Loucy (cell line): ENCODE measurements at regions not wholly inside any gene's neighbourhood (a gene's known extent, or its start where the extent isn't known, plus 50 kb on each side); places are given as distances from the start of the nearest gene placed in this dataset.

Source experiments
- H2AFZ ChIP-seq: fragments of 200-600 bp; sonication (generic); 2 replicates; pipeline ENCODE4 v1.6.0; 2016; ENCODE audit warnings: antibody characterized with exemption, mild to moderate bottlenecking, low read length, moderate library complexity
- H3F3A ChIP-seq: fragments of 200-600 bp; 2 replicates; pipeline ENCODE4 v1.6.0; 2016; ENCODE audit warnings: antibody characterized with exemption, low read depth, mild to moderate bottlenecking
- H3K27me3 ChIP-seq: fragments of 200-600 bp; sonication (generic); 2 replicates; pipeline ENCODE4 v1.6.1; 2014; ENCODE audit warnings: low read length, mild to moderate bottlenecking; ENCODE audit not compliant: insufficient read depth, poor library complexity, severe bottlenecking
- H3K36me3 ChIP-seq: fragments of 200-600 bp; sonication (generic); 2 replicates; pipeline ENCODE4 v1.6.1; 2016; ENCODE audit warnings: low read length; ENCODE audit not compliant: insufficient read depth
- H3K4me1 ChIP-seq: fragments of 200-600 bp; sonication (generic); 2 replicates; pipeline ENCODE4 v1.5.1; 2014; ENCODE audit warnings: low read length, mild to moderate bottlenecking; ENCODE audit not compliant: insufficient read depth, poor library complexity, severe bottlenecking
- H3K4me2 ChIP-seq: fragments of 200-600 bp; sonication (generic); 2 replicates; pipeline ENCODE4 v1.6.0; 2014; ENCODE audit warnings: antibody characterized with exemption, low read length, low read depth, mild to moderate bottlenecking; ENCODE audit not compliant: poor library complexity, severe bottlenecking
- H3K4me3 ChIP-seq: fragments of 200-600 bp; sonication (generic); 2 replicates; pipeline ENCODE4 v1.5.1; 2014; ENCODE audit warnings: low read length, mild to moderate bottlenecking, mixed read lengths; ENCODE audit not compliant: poor library complexity, severe bottlenecking
- H3K79me2 ChIP-seq: fragments of 200-600 bp; sonication (generic); 2 replicates; pipeline ENCODE4 v1.6.1; 2014; ENCODE audit warnings: low read length; ENCODE audit not compliant: insufficient read depth
- H3K9ac ChIP-seq: fragments of 200-600 bp; sonication (generic); 2 replicates; pipeline ENCODE4 v1.6.0; 2014; ENCODE audit warnings: mild to moderate bottlenecking, low read depth, low read length, moderate library complexity; ENCODE audit not compliant: poor library complexity, severe bottlenecking
- H3K9me2 ChIP-seq: fragments of 200-600 bp; sonication (generic); replicated peaks from 2 replicates; pipeline ENCODE4 v1.6.1; 2016; ENCODE audit warnings: low read depth, low read length, mixed read lengths
- H3K9me3 ChIP-seq: fragments of 200-600 bp; sonication (generic); 2 replicates; pipeline ENCODE4 v1.6.1; 2014; ENCODE audit warnings: mild to moderate bottlenecking, antibody characterized with exemption, low read length, low read depth; ENCODE audit not compliant: insufficient read depth
- H4K20me1 ChIP-seq: fragments of 200-600 bp; sonication (generic); 2 replicates; pipeline ENCODE4 v1.6.0; 2014; ENCODE audit warnings: antibody characterized with exemption, low read length, mild to moderate bottlenecking; ENCODE audit not compliant: insufficient read depth, poor library complexity, severe bottlenecking
- EZH2phosphoT487 ChIP-seq: fragments of 200-600 bp; IDR thresholded peaks from 2 replicates; pipeline ENCODE4 v1.6.1; 2018; ENCODE audit warnings: antibody characterized with exemption, mild to moderate bottlenecking, moderate library complexity, borderline replicate concordance
- TF ChIP-seq, protein P1 (sequence below): fragments of 200-600 bp; sonication (generic); conservative IDR thresholded peaks from 2 replicates; pipeline ENCODE4 v1.5.1; 2014; ENCODE audit warnings: mild to moderate bottlenecking, antibody characterized with exemption, low read length

DNA sequence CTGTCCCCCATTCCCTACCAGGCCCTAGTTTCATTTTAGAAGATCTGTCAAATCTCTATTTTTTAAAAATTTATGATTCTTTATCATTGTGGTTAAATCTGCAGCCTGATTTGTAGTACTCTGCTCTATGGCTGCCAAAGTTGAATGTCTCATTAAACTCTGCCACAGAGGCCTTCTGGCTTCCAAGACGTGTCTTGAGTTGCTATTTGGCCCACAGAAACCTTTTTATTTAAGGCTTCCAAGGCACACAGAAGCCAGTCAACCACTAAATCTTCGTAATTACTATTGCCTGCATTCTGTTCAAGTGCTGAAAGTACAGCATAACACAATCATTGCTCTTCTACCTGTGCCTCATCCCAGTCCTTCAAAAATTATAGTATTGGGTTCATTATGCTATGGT, 971.0 kb downstream of the NCAM2 start:
- Histone ChIP-seq H3K27me3 (no peaks in the 10 kb centered on the region), H3K9me3 (no peaks in the 10 kb centered on the region), H3K9me2 (no peaks in the 10 kb centered on the region)

DNA sequence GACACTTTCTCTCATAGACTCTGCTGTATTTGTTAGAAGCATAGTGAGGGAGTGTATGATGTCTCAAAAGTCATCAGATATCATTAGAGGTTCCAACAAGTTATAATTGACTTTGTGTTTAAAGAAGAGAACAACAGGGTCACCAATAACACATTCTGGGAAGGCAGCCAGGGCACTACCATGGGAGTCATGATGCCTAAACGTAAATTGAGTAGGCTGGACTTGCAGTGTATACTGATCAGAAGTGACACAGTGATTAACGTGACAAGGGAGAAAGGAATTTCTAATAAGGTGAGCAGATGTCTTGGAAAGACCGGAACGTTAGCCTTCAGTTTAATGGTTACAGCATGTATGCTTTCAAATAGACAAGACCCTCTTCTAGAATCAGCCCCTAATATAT, 973.2 kb downstream of the NCAM2 start:
- no peak overlapping the region for H3K4me2 ChIP-seq
- TF ChIP-seq, protein P1, sequence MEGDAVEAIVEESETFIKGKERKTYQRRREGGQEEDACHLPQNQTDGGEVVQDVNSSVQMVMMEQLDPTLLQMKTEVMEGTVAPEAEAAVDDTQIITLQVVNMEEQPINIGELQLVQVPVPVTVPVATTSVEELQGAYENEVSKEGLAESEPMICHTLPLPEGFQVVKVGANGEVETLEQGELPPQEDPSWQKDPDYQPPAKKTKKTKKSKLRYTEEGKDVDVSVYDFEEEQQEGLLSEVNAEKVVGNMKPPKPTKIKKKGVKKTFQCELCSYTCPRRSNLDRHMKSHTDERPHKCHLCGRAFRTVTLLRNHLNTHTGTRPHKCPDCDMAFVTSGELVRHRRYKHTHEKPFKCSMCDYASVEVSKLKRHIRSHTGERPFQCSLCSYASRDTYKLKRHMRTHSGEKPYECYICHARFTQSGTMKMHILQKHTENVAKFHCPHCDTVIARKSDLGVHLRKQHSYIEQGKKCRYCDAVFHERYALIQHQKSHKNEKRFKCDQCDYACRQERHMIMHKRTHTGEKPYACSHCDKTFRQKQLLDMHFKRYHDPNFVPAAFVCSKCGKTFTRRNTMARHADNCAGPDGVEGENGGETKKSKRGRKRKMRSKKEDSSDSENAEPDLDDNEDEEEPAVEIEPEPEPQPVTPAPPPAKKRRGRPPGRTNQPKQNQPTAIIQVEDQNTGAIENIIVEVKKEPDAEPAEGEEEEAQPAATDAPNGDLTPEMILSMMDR = no peak
- TF ChIP-seq EZH2phosphoT487 = no peak
- no peaks in the 10 kb centered on the region for H3K9me3 ChIP-seq
- H4K20me1 ChIP-seq = no peaks in the 10 kb centered on the region
- no peak overlapping the region for H2AFZ ChIP-seq
- no peaks in the 10 kb centered on the region for H3K27me3 ChIP-seq
- no peaks in the 10 kb centered on the region for H3K4me1 ChIP-seq
- H3K4me3 ChIP-seq = no peak overlapping the region
- H3K79me2 ChIP-seq = no peaks in the 10 kb centered on the region
- H3F3A ChIP-seq = no peaks in the 10 kb centered on the region
- H3K36me3 ChIP-seq = no peaks in the 10 kb centered on the region
- H3K9me2 ChIP-seq = no peaks in the 10 kb centered on the region
- no peak overlapping the region for H3K9ac ChIP-seq

More for the DNA sequence above, 971.0 kb downstream of the NCAM2 start:
- TF ChIP-seq, protein P1 = no peak
- TF ChIP-seq EZH2phosphoT487 = no peak
- no peak overlapping the region for H2AFZ ChIP-seq
- no peaks in the 10 kb centered on the region for H3K79me2 ChIP-seq
- no peak overlapping the region for H3K4me2 ChIP-seq
- no peaks in the 10 kb centered on the region for H3K4me1 ChIP-seq
- no peak overlapping the region for H3K4me3 ChIP-seq
- no peak overlapping the region for H3K9ac ChIP-seq
- H4K20me1 ChIP-seq = no peaks in the 10 kb centered on the region
- no peaks in the 10 kb centered on the region for H3F3A ChIP-seq
- H3K36me3 ChIP-seq = no peaks in the 10 kb centered on the region

DNA sequence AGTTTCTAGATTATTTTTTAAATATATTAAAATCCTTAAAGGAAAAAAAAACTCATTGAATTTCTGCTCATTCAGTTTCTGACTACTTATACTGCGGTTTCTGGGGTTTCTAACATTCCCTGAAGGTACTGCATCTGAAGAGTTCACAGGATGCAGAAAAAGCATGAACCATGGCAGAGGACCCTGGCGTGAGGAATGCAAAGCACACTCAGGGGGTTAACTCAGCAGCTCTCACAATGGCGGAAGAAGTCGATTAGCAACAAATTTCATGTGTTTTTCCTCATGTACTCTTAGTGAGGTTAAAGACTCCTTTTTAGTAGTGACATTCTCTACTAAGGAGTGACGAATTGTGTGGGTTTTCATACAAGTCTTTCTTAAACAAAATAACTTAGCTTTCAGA, 975.6 kb downstream of the NCAM2 start:
- Histone ChIP-seq H2AFZ (no peak overlapping the region), H3K9me3 (no peaks in the 10 kb centered on the region), H3K36me3 (no peaks in the 10 kb centered on the region), H3K9ac (no peak overlapping the region), H3K4me1 (no peaks in the 10 kb centered on the region), H3K27me3 (no peaks in the 10 kb centered on the region), H3K9me2 (no peaks in the 10 kb centered on the region), H3K4me3 (no peak overlapping the region), H4K20me1 (no peaks in the 10 kb centered on the region), H3K4me2 (no peak overlapping the region), H3F3A (no peaks in the 10 kb centered on the region), H3K79me2 (no peaks in the 10 kb centered on the region)
- TF ChIP-seq EZH2phosphoT487 = no peak
- TF ChIP-seq, protein P1 = no peak
